ENCODE measurements at regions not wholly inside any gene's neighbourhood (a gene's known extent, or its start where the extent isn't known, plus 50 kb on each side); places are given as distances from the start of the nearest gene placed in this dataset.

GRCh38 chr5:67353500-67354450 is 157.2 kb upstream of the CD180 start:
- no peak overlapping the region for H3K9ac ChIP-seq (ENCODE audit: low read length)
- no peaks in the 10 kb centered on the region for H3K9me3 ChIP-seq (ENCODE audit: insufficient read depth, low read length)
- H2AFZ ChIP-seq (ENCODE audit: low read depth, low read length, severe bottlenecking) = no peak overlapping the region
- no peaks in the 10 kb centered on the region for H3K79me2 ChIP-seq (ENCODE audit: insufficient read depth, low read length)
- H3F3A ChIP-seq (ENCODE audit: insufficient read depth) = no peaks in the 10 kb centered on the region
- TF ChIP-seq EZH2phosphoT487 (conservative IDR thresholded peaks at IDR 0.05; ENCODE audit: low read length) = no peak
- TF ChIP-seq CTCF (IDR thresholded peaks at IDR 0.05; ENCODE audit: insufficient read depth, low read length, poor library complexity, severe bottlenecking) = no peak
- H3K9me2 ChIP-seq (replicated peaks; ENCODE audit: insufficient read depth, low read length) = no peaks in the 10 kb centered on the region
- H3K4me2 ChIP-seq (ENCODE audit: low read depth, low read length, poor library complexity, severe bottlenecking) = no peak overlapping the region
- no peak overlapping the region for H3K27ac ChIP-seq (ENCODE audit: low read depth, low read length)
- H3K36me3 ChIP-seq (ENCODE audit: low read length) = no peaks in the 10 kb centered on the region
- H3K4me3 ChIP-seq (ENCODE audit: insufficient read depth, low read length, poor library complexity, severe bottlenecking) = no peak overlapping the region
- no peaks in the 10 kb centered on the region for H4K20me1 ChIP-seq (ENCODE audit: low read depth, low read length)
- no peaks in the 10 kb centered on the region for H3K27me3 ChIP-seq (ENCODE audit: low read length)

GRCh38 chr5:67350618-67351201 is 154.1 kb upstream of the CD180 start:
- no peaks in the 10 kb centered on the region for H3F3A ChIP-seq (ENCODE audit: insufficient read depth)
- no peaks in the 10 kb centered on the region for H3K9me2 ChIP-seq (replicated peaks; ENCODE audit: insufficient read depth, low read length)
- no peak overlapping the region for H3K4me3 ChIP-seq (ENCODE audit: insufficient read depth, low read length, poor library complexity, severe bottlenecking)
- no peak overlapping the region for H3K4me2 ChIP-seq (ENCODE audit: low read depth, low read length, poor library complexity, severe bottlenecking)
- H2AFZ ChIP-seq (ENCODE audit: low read depth, low read length, severe bottlenecking) = no peak overlapping the region
- no peaks in the 10 kb centered on the region for H3K9me3 ChIP-seq (ENCODE audit: insufficient read depth, low read length)
- TF ChIP-seq CTCF (IDR thresholded peaks at IDR 0.05; ENCODE audit: insufficient read depth, low read length, poor library complexity, severe bottlenecking) = no peak
- no peak for TF ChIP-seq EZH2phosphoT487 (conservative IDR thresholded peaks at IDR 0.05; ENCODE audit: low read length)
- H3K79me2 ChIP-seq (ENCODE audit: insufficient read depth, low read length) = no peaks in the 10 kb centered on the region
- H4K20me1 ChIP-seq (ENCODE audit: low read depth, low read length) = no peaks in the 10 kb centered on the region
- H3K9ac ChIP-seq (ENCODE audit: low read length) = no peak overlapping the region
- H3K27ac ChIP-seq (ENCODE audit: low read depth, low read length) = no peak overlapping the region
- H3K27me3 ChIP-seq (ENCODE audit: low read length) = no peaks in the 10 kb centered on the region
- H3K36me3 ChIP-seq (ENCODE audit: low read length) = no peaks in the 10 kb centered on the region

- Histone ChIP-seq H3K9me2 (replicated peaks; ENCODE audit: insufficient read depth, low read length) (no peaks in the 10 kb centered on the region), H3F3A (ENCODE audit: insufficient read depth) (no peaks in the 10 kb centered on the region), H3K4me3 (ENCODE audit: insufficient read depth, low read length, poor library complexity, severe bottlenecking) (no peak overlapping the region), H2AFZ (ENCODE audit: low read depth, low read length, severe bottlenecking) (no peak overlapping the region), H3K79me2 (ENCODE audit: insufficient read depth, low read length) (no peaks in the 10 kb centered on the region), H3K27ac (ENCODE audit: low read depth, low read length) (no peak overlapping the region), H3K9me3 (ENCODE audit: insufficient read depth, low read length) (no peaks in the 10 kb centered on the region), H3K36me3 (ENCODE audit: low read length) (no peaks in the 10 kb centered on the region), H3K4me2 (ENCODE audit: low read depth, low read length, poor library complexity, severe bottlenecking) (no peak overlapping the region), H3K9ac (ENCODE audit: low read length) (no peak overlapping the region), H3K27me3 (ENCODE audit: low read length) (no peaks in the 10 kb centered on the region), H4K20me1 (ENCODE audit: low read depth, low read length) (no peaks in the 10 kb centered on the region)
- TF ChIP-seq CTCF (IDR thresholded peaks at IDR 0.05; ENCODE audit: insufficient read depth, low read length, poor library complexity, severe bottlenecking) (no peak), EZH2phosphoT487 (conservative IDR thresholded peaks at IDR 0.05; ENCODE audit: low read length) (no peak)
Measured at GRCh38 chr5:67350185-67350584, 153.6 kb upstream of the CD180 start.
